Cardiac muscle cell (in vitro differentiated cells and primary cell): ENCODE measurements at regions not wholly inside any gene's neighbourhood (a gene's known extent, or its start where the extent isn't known, plus 50 kb on each side); places are given as distances from the start of the nearest gene placed in this dataset.

ENCODE experiments used
- DNase-seq, 2 donors: peaks; one replicate each; pipeline versions ENCODE4 v3.0.0 to v3.0.0-alpha.2; 2010 to 2017; ENCODE audit warnings: low read depth in 1 of 2, low spot score in 1 of 2
- H3K27ac ChIP-seq: fragments of 200-600 bp; sonication (generic); 2 replicates; pipeline ENCODE4 v1.5.1; 2016
- H3K27me3 ChIP-seq: fragments of 200-600 bp; sonication (generic); 2 replicates; pipeline ENCODE4 v1.6.0; 2016; ENCODE audit warnings: control low read depth
- H3K36me3 ChIP-seq: fragments of 200-600 bp; sonication (generic); 2 replicates; pipeline ENCODE4 v1.5.1; 2016; ENCODE audit warnings: control low read depth
- H3K4me1 ChIP-seq: fragments of 200-600 bp; sonication (generic); 2 replicates; pipeline ENCODE4 v1.8.1; 2017; ENCODE audit warnings: low read depth, mild to moderate bottlenecking, mixed run types
- H3K4me3 ChIP-seq: fragments of 200-600 bp; sonication (generic); 2 replicates; pipeline ENCODE4 v1.5.1; 2016; ENCODE audit warnings: mild to moderate bottlenecking
- H3K9me3 ChIP-seq: fragments of 200-600 bp; sonication (generic); 2 replicates; pipeline ENCODE4 v1.5.1; 2017; ENCODE audit warnings: low read depth, mild to moderate bottlenecking, control low read depth
- CTCF ChIP-seq: IDR thresholded peaks from 2 replicates; pipeline ENCODE4 v1.5.1; 2012; ENCODE audit warnings: low read depth, mild to moderate bottlenecking, low read length

- Histone ChIP-seq H3K27me3 (no peaks in the 10 kb centered on the region), H3K36me3 (no peaks in the 10 kb centered on the region), H3K9me3 (no peaks in the 10 kb centered on the region), H3K27ac (no peak overlapping the region), H3K4me1 (no peaks in the 10 kb centered on the region), H3K4me3 (no peak overlapping the region)
- no peak for TF ChIP-seq CTCF
- no peak for DNase-seq
These were observed 417.1 kb upstream of the CCDC196 start for GRCh38 chr14:66069036-66069435.

- H3K4me1 ChIP-seq: no peaks in the 10 kb centered on the region
- no peaks in the 10 kb centered on the region for H3K36me3 ChIP-seq
- DNase-seq: no peak
- H3K27ac ChIP-seq: no peak overlapping the region
- H3K9me3 ChIP-seq: no peaks in the 10 kb centered on the region
- no peak overlapping the region for H3K4me3 ChIP-seq
- no peaks in the 10 kb centered on the region for H3K27me3 ChIP-seq
- TF ChIP-seq CTCF: no peak
These were observed 416.2 kb upstream of the CCDC196 start for GRCh38 chr14:66069830-66070541.

GRCh38 chr14:66070542-66071319 is 415.4 kb upstream of the CCDC196 start:
- TF ChIP-seq CTCF: peak; percentile 96
- H3K4me3 ChIP-seq: no peak overlapping the region
- no peaks in the 10 kb centered on the region for H3K4me1 ChIP-seq

GRCh38 chr14:66072190-66073084 is 413.7 kb upstream of the CCDC196 start:
- no peaks in the 10 kb centered on the region for H3K27me3 ChIP-seq
- H3K4me1 ChIP-seq: no peaks in the 10 kb centered on the region
- no peak overlapping the region for H3K4me3 ChIP-seq
- DNase-seq: no peak
- no peak overlapping the region for H3K27ac ChIP-seq
- H3K9me3 ChIP-seq: no peaks in the 10 kb centered on the region
- no peak for TF ChIP-seq CTCF
- H3K36me3 ChIP-seq: no peaks in the 10 kb centered on the region

More at GRCh38 chr14:66070542-66071319, 415.4 kb upstream of the CCDC196 start:
- H3K9me3 ChIP-seq: no peaks in the 10 kb centered on the region
- no peaks in the 10 kb centered on the region for H3K27me3 ChIP-seq
- H3K36me3 ChIP-seq: no peaks in the 10 kb centered on the region
- no peak overlapping the region for H3K27ac ChIP-seq
- DNase-seq: peak; percentile 44 to 73

- DNase-seq: no peak
- TF ChIP-seq CTCF: no peak
- no peaks in the 10 kb centered on the region for H3K9me3 ChIP-seq
- H3K27ac ChIP-seq: no peak overlapping the region
- no peak overlapping the region for H3K4me3 ChIP-seq
- no peaks in the 10 kb centered on the region for H3K4me1 ChIP-seq
- H3K27me3 ChIP-seq: no peaks in the 10 kb centered on the region
- H3K36me3 ChIP-seq: no peaks in the 10 kb centered on the region
These were observed 411.6 kb upstream of the CCDC196 start for GRCh38 chr14:66074537-66074936.
